Fibroblast of lung (primary cell): ENCODE measurements at regions not wholly inside any gene's neighbourhood (a gene's known extent, or its start where the extent isn't known, plus 50 kb on each side); places are given as distances from the start of the nearest gene placed in this dataset.

Experiments used
- DNase-seq, 2 donors: peaks; one replicate each; pipeline versions ENCODE4 v3.0.0 to v3.0.0-alpha.2; 2010; ENCODE audit warnings: low read depth in 2 of 2
- H2AFZ ChIP-seq: 2 replicates; pipeline ENCODE4 v1.5.1; 2012; ENCODE audit warnings: low read length, control low read depth, inconsistent platforms
- H3K27ac ChIP-seq: 2 replicates; pipeline ENCODE4 v1.5.1; 2011; ENCODE audit warnings: low read length, control low read depth; ENCODE audit not compliant: insufficient read depth
- H3K27me3 ChIP-seq: 2 replicates; pipeline ENCODE4 v1.5.1; 2011; ENCODE audit warnings: mild to moderate bottlenecking, low read length; ENCODE audit not compliant: control insufficient read depth, insufficient read depth
- H3K36me3 ChIP-seq: 2 replicates; pipeline ENCODE4 v1.5.1; 2011; ENCODE audit warnings: low read length; ENCODE audit not compliant: control insufficient read depth, insufficient read depth
- H3K4me1 ChIP-seq: 2 replicates; pipeline ENCODE4 v1.5.1; 2011; ENCODE audit warnings: low read length; ENCODE audit not compliant: control insufficient read depth, insufficient read depth; ENCODE audit errors: extremely low read depth
- H3K4me2 ChIP-seq: 2 replicates; pipeline ENCODE4 v1.5.1; 2011; ENCODE audit warnings: low read length, control low read depth; ENCODE audit not compliant: insufficient read depth; ENCODE audit errors: extremely low read depth
- H3K4me3 ChIP-seq, 4 experiments: fragments of 200-600 bp in 1 of 4; sonication (generic) in 1 of 4; replicated peaks in 1 of 4; 2 replicates each; pipeline ENCODE4 v1.5.1; 2011 to 2016; ENCODE audit warnings: low read length in 4 of 4, low read depth in 3 of 4, mild to moderate bottlenecking in 3 of 4, control low read depth in 2 of 4, inconsistent platforms in 1 of 4, mixed read lengths in 1 of 4; ENCODE audit not compliant: insufficient read depth in 1 of 4; ENCODE audit errors: control extremely low read depth in 1 of 4
- H3K79me2 ChIP-seq: 2 replicates; pipeline ENCODE4 v1.5.1; 2012; ENCODE audit warnings: mild to moderate bottlenecking, low read length, inconsistent platforms; ENCODE audit not compliant: control insufficient read depth, insufficient read depth
- H3K9ac ChIP-seq: 2 replicates; pipeline ENCODE4 v1.5.1; 2011; ENCODE audit warnings: mild to moderate bottlenecking, low read length, control low read depth; ENCODE audit not compliant: insufficient read depth
- H3K9me3 ChIP-seq: 2 replicates; pipeline ENCODE4 v1.5.1; 2012; ENCODE audit warnings: low read depth, low read length; ENCODE audit not compliant: control insufficient read depth, insufficient read depth
- H4K20me1 ChIP-seq: 2 replicates; pipeline ENCODE4 v1.5.1; 2011; ENCODE audit warnings: low read length; ENCODE audit not compliant: control insufficient read depth, insufficient read depth; ENCODE audit errors: extremely low read depth
- CTCF ChIP-seq, 2 donors: IDR thresholded peaks in 1 of 2; conservative IDR thresholded peaks in 1 of 2; 1 replicate in 1 of 2; 2 replicates in 1 of 2; pipeline ENCODE4 v1.5.1; 2011 to 2012; ENCODE audit warnings: low read length in 2 of 2, control low read depth in 1 of 2, inconsistent platforms in 1 of 2, low read depth in 1 of 2, mild to moderate bottlenecking in 1 of 2
- EZH2 ChIP-seq: IDR thresholded peaks from 2 replicates; pipeline ENCODE4 v1.5.1; 2012; ENCODE audit warnings: low read length, control low read depth, mild to moderate bottlenecking; ENCODE audit errors: missing control alignments

- no peak for TF ChIP-seq EZH2
- TF ChIP-seq CTCF (conservative IDR thresholded peaks at IDR 0.05 in 1 of 2, IDR thresholded peaks at IDR 0.05 in 1 of 2; ENCODE audit: low read depth in 1 of 2, low read length in 2 of 2): no peak
- Histone ChIP-seq H4K20me1 (no peaks in the 10 kb centered on the region), H3K79me2 (no peaks in the 10 kb centered on the region), H3K4me1 (peaks cover 3% of the 10 kb centered on the region), H3K27me3 (no peaks in the 10 kb centered on the region), H3K4me2 (peak overlapping the region; percentile 40), H3K27ac (no peak overlapping the region), H3K36me3 (no peaks in the 10 kb centered on the region), H3K4me3 (no peak overlapping the region), H3K9ac (no peak overlapping the region), H3K9me3 (no peaks in the 10 kb centered on the region), H2AFZ (no peak overlapping the region)
- DNase-seq: peak in 1 of 2 donors; percentile 63
Observed at GRCh38 chr6:79377888-79378348, 143.4 kb upstream of the HMGN3 start.

- no peak overlapping the region for H3K27ac ChIP-seq
- DNase-seq: peak; percentile 13 to 68
- no peaks in the 10 kb centered on the region for H3K9me3 ChIP-seq
- H3K27me3 ChIP-seq: no peaks in the 10 kb centered on the region
- no peak overlapping the region for H3K4me3 ChIP-seq
- H3K4me1 ChIP-seq: peaks cover 3% of the 10 kb centered on the region
- no peak overlapping the region for H2AFZ ChIP-seq
- no peak overlapping the region for H3K4me2 ChIP-seq
- TF ChIP-seq EZH2 (no peak), CTCF (conservative IDR thresholded peaks at IDR 0.05 in 1 of 2, IDR thresholded peaks at IDR 0.05 in 1 of 2; ENCODE audit: low read depth in 1 of 2, low read length in 2 of 2) (no peak)
- no peaks in the 10 kb centered on the region for H4K20me1 ChIP-seq
- no peaks in the 10 kb centered on the region for H3K36me3 ChIP-seq
- H3K9ac ChIP-seq: no peak overlapping the region
- H3K79me2 ChIP-seq: no peaks in the 10 kb centered on the region
Observed at GRCh38 chr6:79377047-79377446, 142.6 kb upstream of the HMGN3 start.

GRCh38 chr6:79375635-79376337 lies 141.3 kb upstream of the HMGN3 start:
- H4K20me1 ChIP-seq: no peaks in the 10 kb centered on the region
- DNase-seq: no peak
- no peaks in the 10 kb centered on the region for H3K79me2 ChIP-seq
- no peak overlapping the region for H3K9ac ChIP-seq
- no peaks in the 10 kb centered on the region for H3K27me3 ChIP-seq
- H3K4me2 ChIP-seq: no peak overlapping the region
- no peak overlapping the region for H3K4me3 ChIP-seq
- no peak overlapping the region for H2AFZ ChIP-seq
- TF ChIP-seq CTCF (conservative IDR thresholded peaks at IDR 0.05 in 1 of 2, IDR thresholded peaks at IDR 0.05 in 1 of 2; ENCODE audit: low read depth in 1 of 2, low read length in 2 of 2): no peak
- no peak for TF ChIP-seq EZH2
- no peaks in the 10 kb centered on the region for H3K9me3 ChIP-seq
- H3K36me3 ChIP-seq: no peaks in the 10 kb centered on the region
- no peak overlapping the region for H3K27ac ChIP-seq
- peaks cover 3% of the 10 kb centered on the region for H3K4me1 ChIP-seq
